ENCODE measurements at regions not wholly inside any gene's neighbourhood (a gene's known extent, or its start where the extent isn't known, plus 50 kb on each side); places are given as distances from the start of the nearest gene placed in this dataset.

- TF ChIP-seq BACH2 (CRISPR knock-in tag; IDR thresholded peaks at IDR 0.05; ENCODE audit: borderline replicate concordance) (no peak), CSRNP3 (CRISPR knock-in tag; IDR thresholded peaks at IDR 0.05) (no peak), ZNF565 (CRISPR knock-in tag; conservative IDR thresholded peaks at IDR 0.05; ENCODE audit: low read depth) (no peak), ISL1 (CRISPR knock-in tag; IDR thresholded peaks at IDR 0.05) (no peak)
Measured at GRCh38 chr6:74073999-74074398, 378.0 kb downstream of the CD109 start.

All from SK-N-SH treated with all-trans-retinoic acid at 6 μM for 48 hours (cell line).